ENCODE measurements at regions not wholly inside any gene's neighbourhood (a gene's known extent, or its start where the extent isn't known, plus 50 kb on each side); places are given as distances from the start of the nearest gene placed in this dataset.
A peak's percentile ranks its signal among the peaks of the same experiment; 100 is the strongest.

- Mint-ChIP-seq H3K4me3 (no peak overlapping the region), H3K27me3 (ENCODE audit: low read depth) (no peaks in the 10 kb centered on the region), H3K9me3 (peaks cover 5% of the 10 kb centered on the region), H3K4me1 (ENCODE audit: low read depth) (peaks cover 3% of the 10 kb centered on the region), H3K27ac (no peak overlapping the region), H3K36me3 (ENCODE audit: low read depth) (no peaks in the 10 kb centered on the region)
Observed at GRCh38 chr15:95709959-95710695, 620.4 kb upstream of the NR2F2 start.

DNA sequence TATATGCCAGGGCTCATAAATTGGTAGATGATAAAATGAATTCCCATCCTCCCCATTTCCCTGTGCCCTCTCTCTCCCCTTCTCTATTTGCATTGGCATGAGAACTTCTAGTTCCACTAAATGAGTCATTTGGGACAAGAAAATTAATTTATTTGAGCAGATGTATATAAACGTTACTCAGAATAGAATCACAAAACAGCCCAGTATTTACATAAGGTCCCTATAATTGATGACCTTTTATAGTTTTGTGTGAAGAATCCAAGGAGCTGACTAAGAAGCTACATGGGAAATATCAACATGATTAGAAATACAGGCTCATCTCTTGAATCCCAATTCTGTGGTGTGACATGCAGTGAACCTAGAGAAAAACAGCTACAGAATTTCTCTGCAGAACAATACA, 617.7 kb upstream of the NR2F2 start:
- Mint-ChIP-seq H3K27ac (no peak overlapping the region), H3K36me3 (ENCODE audit: low read depth) (no peaks in the 10 kb centered on the region), H3K9me3 (peaks cover 3% of the 10 kb centered on the region), H3K27me3 (ENCODE audit: low read depth) (no peaks in the 10 kb centered on the region), H3K4me1 (ENCODE audit: low read depth) (peaks cover 3% of the 10 kb centered on the region), H3K4me3 (no peak overlapping the region)

GRCh38 chr15:95713324-95713723, 617.2 kb upstream of the NR2F2 start:
- Mint-ChIP-seq H3K36me3 (ENCODE audit: low read depth) (no peaks in the 10 kb centered on the region), H3K27me3 (ENCODE audit: low read depth) (no peaks in the 10 kb centered on the region), H3K27ac (no peak overlapping the region), H3K4me1 (ENCODE audit: low read depth) (no peaks in the 10 kb centered on the region), H3K9me3 (no peaks in the 10 kb centered on the region), H3K4me3 (no peak overlapping the region)

- Mint-ChIP-seq H3K9me3 (no peaks in the 10 kb centered on the region), H3K27me3 (ENCODE audit: low read depth) (no peaks in the 10 kb centered on the region), H3K4me3 (no peak overlapping the region), H3K36me3 (ENCODE audit: low read depth) (no peaks in the 10 kb centered on the region), H3K27ac (no peak overlapping the region), H3K4me1 (ENCODE audit: low read depth) (no peaks in the 10 kb centered on the region)
Observed at GRCh38 chr15:95715116-95715903, 615.2 kb upstream of the NR2F2 start.

DNA sequence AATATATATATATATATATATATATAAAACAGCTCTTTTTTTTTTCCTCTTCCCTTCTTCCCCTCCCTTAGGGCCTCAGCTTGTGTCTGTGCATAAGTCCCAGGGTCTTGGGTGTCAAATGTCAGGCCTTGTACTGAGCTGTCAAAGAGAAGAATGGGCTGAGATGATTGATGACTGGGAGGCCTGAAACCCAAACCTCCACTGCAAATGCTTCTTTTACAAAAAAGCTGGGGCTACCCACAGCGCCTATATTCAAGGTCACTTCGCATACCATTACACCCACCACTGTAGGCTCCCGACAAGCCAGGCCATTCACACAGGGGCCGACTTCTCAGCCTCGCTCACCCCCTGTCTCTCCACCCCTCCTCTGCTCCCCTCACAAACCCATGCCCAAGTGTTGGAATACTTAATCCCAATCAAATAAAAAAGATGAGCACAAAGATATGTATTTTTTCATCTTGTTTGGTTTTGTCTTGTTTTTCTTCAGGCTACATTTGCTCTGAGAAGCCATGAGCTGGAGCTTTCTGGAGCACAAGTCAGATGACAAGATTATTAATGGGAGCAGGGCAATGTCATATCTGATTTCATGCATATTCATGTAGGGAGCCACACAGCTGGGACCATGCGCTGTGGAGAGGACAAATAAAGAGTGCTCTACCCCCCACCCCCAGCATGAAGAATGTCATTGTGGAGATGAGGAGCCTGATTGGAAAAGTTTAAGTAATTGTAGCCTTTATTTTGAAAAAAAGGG, 614.4 kb upstream of the NR2F2 start:
- H3K27ac Mint-ChIP-seq = no peak overlapping the region
- H3K4me1 Mint-ChIP-seq (ENCODE audit: low read depth) = no peaks in the 10 kb centered on the region
- no peaks in the 10 kb centered on the region for H3K27me3 Mint-ChIP-seq (ENCODE audit: low read depth)
- no peak overlapping the region for H3K4me3 Mint-ChIP-seq
- H3K9me3 Mint-ChIP-seq = no peaks in the 10 kb centered on the region
- no peaks in the 10 kb centered on the region for H3K36me3 Mint-ChIP-seq (ENCODE audit: low read depth)

DNA sequence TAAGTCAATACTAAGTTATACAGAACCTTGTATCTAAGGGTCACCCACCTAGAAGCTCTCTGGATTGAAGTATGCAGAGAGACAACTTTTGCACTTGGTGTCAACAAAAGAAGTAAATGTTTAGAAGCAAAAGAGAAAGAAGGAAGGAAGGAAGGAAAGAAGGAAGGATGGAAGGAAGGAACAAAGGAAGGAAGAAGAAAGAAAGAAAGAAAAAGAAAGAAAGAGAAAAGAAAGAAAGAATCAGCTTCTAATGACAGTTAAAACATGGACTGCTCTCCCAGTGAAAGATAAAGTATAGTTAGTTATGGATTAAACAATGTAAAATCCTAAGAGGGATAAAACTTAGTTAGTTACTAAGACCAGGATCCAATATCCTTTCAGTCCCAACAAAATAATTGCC, 613.8 kb upstream of the NR2F2 start:
- Mint-ChIP-seq H3K36me3 (ENCODE audit: low read depth) (no peaks in the 10 kb centered on the region), H3K27me3 (ENCODE audit: low read depth) (no peaks in the 10 kb centered on the region), H3K27ac (no peak overlapping the region), H3K9me3 (no peaks in the 10 kb centered on the region), H3K4me1 (ENCODE audit: low read depth) (no peaks in the 10 kb centered on the region), H3K4me3 (no peak overlapping the region)

DNA sequence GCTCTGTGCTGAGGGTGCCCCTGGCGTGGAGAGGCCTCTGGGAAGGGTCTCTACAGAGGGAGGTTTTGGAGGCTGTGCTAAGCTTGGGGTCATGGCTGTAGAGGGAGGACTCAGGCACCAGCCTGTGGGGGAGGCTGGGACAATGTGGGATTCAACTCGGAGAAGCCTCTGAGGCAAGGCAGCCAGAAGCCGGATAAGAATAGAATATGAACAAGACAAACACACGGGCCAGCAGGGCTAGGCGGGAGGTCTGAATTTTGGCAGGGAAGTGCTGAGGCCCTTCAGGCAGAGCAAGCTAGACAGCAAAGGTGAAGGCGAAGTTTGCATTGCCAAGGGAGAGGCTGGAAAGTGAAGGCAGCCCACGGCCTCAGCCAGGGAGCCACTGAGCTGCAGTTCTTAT, 612.1 kb upstream of the NR2F2 start:
- Mint-ChIP-seq H3K4me1 (ENCODE audit: low read depth) (no peaks in the 10 kb centered on the region), H3K27ac (no peak overlapping the region), H3K36me3 (ENCODE audit: low read depth) (no peaks in the 10 kb centered on the region), H3K27me3 (ENCODE audit: low read depth) (no peaks in the 10 kb centered on the region), H3K4me3 (no peak overlapping the region), H3K9me3 (no peaks in the 10 kb centered on the region)

- H3K4me1 Mint-ChIP-seq (ENCODE audit: low read depth) = no peaks in the 10 kb centered on the region
- no peak overlapping the region for H3K4me3 Mint-ChIP-seq
- H3K36me3 Mint-ChIP-seq (ENCODE audit: low read depth) = no peaks in the 10 kb centered on the region
- peaks cover 3% of the 10 kb centered on the region for H3K9me3 Mint-ChIP-seq
- H3K27me3 Mint-ChIP-seq (ENCODE audit: low read depth) = peaks cover 11% of the 10 kb centered on the region
- no peak overlapping the region for H3K27ac Mint-ChIP-seq
Observed at GRCh38 chr15:95724908-95725633, 605.4 kb upstream of the NR2F2 start.

- H3K36me3 Mint-ChIP-seq (ENCODE audit: low read depth) = no peaks in the 10 kb centered on the region
- no peaks in the 10 kb centered on the region for H3K4me1 Mint-ChIP-seq (ENCODE audit: low read depth)
- H3K4me3 Mint-ChIP-seq = no peak overlapping the region
- no peak overlapping the region for H3K27ac Mint-ChIP-seq
- H3K9me3 Mint-ChIP-seq = peaks cover 3% of the 10 kb centered on the region
- peaks cover 12% of the 10 kb centered on the region for H3K27me3 Mint-ChIP-seq (ENCODE audit: low read depth)
Observed at GRCh38 chr15:95726891-95727290, 603.6 kb upstream of the NR2F2 start.

DNA sequence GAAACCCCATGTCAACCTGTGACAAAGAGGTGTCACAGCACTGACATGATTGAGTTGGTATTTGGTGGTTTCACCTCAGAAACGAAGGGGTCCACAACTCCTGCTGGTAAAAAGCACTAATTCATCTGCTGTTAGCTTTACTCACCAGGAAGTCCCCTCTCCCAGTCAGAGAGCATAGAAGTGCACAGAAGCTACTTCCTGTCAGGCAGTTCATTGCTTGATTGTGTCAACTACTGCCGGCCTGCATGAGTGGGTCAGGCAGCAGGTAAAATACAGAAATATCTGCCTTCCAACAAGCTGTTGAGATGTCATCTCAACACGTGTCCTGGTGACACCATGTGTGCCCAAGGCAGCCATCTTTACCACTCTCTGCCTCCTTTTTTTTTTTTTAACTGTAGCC, 596.6 kb upstream of the NR2F2 start:
- peak overlapping the region; percentile 70 for H3K27ac Mint-ChIP-seq
- peaks cover 17% of the 10 kb centered on the region for H3K4me1 Mint-ChIP-seq (ENCODE audit: low read depth)
- H3K4me3 Mint-ChIP-seq = no peak overlapping the region
- H3K36me3 Mint-ChIP-seq (ENCODE audit: low read depth) = peaks cover 7% of the 10 kb centered on the region
- H3K9me3 Mint-ChIP-seq = peaks cover 21% of the 10 kb centered on the region
- H3K27me3 Mint-ChIP-seq (ENCODE audit: low read depth) = peaks cover 7% of the 10 kb centered on the region

DNA sequence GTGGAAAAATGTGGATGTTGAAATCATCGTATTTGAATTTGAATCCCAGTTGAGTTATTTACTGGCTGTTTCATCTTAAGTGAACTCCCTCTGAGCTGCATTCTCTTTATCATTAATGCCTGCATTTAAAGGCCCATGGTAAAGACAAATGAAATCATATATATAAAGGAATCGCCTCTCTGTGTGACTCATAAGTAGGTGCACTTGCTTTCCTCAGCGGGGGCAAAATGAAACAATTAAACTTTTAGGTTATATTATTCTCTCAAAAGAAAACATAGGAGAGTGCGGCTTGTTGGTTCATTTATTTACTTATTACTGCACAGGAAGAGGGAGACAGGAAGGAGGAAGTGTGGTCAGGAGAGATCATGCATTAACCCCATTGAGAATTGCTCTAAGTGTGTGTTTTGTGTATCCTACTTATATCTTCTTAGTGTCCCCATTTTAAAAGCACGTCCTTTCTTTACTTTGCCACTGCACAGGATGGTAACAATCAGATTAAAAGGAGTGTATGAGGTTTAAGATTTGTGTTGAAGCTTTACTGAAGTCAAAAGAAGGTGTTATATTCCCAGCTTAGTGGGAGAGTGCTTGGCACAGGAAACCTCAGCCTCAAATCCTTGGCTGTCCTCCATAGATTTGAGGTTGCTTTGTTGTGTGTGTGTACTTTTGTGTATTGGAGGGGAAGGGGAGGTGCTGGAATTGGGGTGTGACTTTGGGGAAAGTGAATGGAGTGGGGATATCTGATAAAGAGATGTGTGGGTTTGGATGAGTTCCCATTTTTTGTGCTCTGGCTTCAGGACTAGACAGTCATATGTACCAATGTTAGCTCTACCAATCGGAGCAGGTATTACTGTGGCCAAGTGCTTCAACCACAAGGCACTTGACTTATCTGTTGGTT, 595.8 kb upstream of the NR2F2 start:
- Mint-ChIP-seq H3K4me3 (peak overlapping the region; percentile 38), H3K9me3 (peaks cover 21% of the 10 kb centered on the region), H3K27ac (peak overlapping the region; percentile 70), H3K4me1 (ENCODE audit: low read depth) (peaks cover 17% of the 10 kb centered on the region), H3K27me3 (ENCODE audit: low read depth) (peaks cover 10% of the 10 kb centered on the region), H3K36me3 (ENCODE audit: low read depth) (peaks cover 7% of the 10 kb centered on the region)

GRCh38 chr15:95737060-95737459, 593.4 kb upstream of the NR2F2 start:
- Mint-ChIP-seq H3K27ac (no peak overlapping the region), H3K27me3 (ENCODE audit: low read depth) (peaks cover 7% of the 10 kb centered on the region), H3K9me3 (peaks cover 21% of the 10 kb centered on the region), H3K4me1 (ENCODE audit: low read depth) (peaks cover 27% of the 10 kb centered on the region), H3K36me3 (ENCODE audit: low read depth) (peaks cover 7% of the 10 kb centered on the region), H3K4me3 (no peak overlapping the region)

DNA sequence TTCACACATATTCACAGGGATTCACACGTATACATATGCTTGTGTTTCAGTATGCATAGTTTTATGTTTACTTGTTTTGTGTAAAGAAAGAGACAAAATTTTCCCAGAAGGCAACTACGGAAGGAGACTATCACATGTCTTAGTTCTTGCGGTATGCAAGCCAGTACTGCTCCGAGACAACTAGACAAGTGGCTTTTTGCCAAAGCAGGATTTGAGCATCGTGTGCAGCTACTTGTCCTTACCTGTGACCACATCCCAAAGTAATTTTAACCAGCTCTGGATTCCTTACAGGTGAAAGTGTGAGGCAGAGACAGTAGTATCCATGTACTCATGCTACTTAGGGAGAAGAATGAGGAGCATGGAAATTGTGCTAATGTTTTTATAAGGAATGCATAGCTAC, 591.4 kb upstream of the NR2F2 start:
- H3K27me3 Mint-ChIP-seq (ENCODE audit: low read depth) = peaks cover 7% of the 10 kb centered on the region
- no peak overlapping the region for H3K27ac Mint-ChIP-seq
- H3K36me3 Mint-ChIP-seq (ENCODE audit: low read depth) = peaks cover 7% of the 10 kb centered on the region
- H3K4me3 Mint-ChIP-seq = no peak overlapping the region
- peaks cover 26% of the 10 kb centered on the region for H3K4me1 Mint-ChIP-seq (ENCODE audit: low read depth)
- peaks cover 27% of the 10 kb centered on the region for H3K9me3 Mint-ChIP-seq
